ENCODE measurements at regions not wholly inside any gene's neighbourhood (a gene's known extent, or its start where the extent isn't known, plus 50 kb on each side); places are given as distances from the start of the nearest gene placed in this dataset.

DNA sequence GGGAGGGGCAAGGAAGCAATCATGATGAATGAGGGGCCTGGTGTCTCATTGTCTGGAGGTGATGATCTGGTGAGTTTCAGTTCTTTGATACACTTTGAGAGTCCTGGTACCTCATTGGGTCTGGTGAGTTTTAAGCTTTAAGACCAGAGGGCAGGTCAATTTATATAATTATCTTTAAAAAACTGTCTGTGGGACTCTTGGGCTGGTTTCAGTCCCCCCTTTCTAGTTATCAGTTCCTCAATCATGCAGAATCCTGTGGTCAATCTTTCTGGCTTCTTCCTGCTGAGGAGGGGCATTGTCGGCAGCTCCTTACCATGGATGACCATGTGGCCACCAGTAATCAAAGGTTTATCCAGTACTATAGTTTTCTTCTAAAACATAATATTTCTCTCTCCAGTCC, 789.1 kb downstream of the PCDH18 start:
- DNase-seq = no peak

- no peak for DNase-seq
Measured at GRCh38 chr4:136742333-136742732, 790.0 kb downstream of the PCDH18 start.

- DNase-seq = no peak
Measured at GRCh38 chr4:136741468-136741867, 790.8 kb downstream of the PCDH18 start.

DNA sequence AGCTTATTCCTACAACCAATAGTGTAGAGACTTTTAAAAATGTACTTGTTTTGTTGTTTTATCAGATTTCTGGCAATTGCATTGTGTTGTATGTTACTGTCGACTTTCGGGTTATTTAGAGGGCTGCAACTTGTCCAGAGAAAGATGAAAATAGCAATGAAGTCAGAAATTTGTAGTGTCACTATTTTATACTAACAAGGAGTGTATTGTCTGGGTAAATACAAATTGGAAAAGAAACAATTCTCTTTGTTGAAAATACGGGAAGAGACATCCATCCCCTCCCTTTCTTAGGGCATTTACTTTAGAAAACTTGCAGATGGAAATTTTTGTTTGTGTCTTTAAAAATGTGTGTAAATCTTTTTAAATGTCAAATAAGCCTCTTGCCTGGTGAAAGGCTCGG, 792.0 kb downstream of the PCDH18 start:
- DNase-seq = no peak

DNA sequence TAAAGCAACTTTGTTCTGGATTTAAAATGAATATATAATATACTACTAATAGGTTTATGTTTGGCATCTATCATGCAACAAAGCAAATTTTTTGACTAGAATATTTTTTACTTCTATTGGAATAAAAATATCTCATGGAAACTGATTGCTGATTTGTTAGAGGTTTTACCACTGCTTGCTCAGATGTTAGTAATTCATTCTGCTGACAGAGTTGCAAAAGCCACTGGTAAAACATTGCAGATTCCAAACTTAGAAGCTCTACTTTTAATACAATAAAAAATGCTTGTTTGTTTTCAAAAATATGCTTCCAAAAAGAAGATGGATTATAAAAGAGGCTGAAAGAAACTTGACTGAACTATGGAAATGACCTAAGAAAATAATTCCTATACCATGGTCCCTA, 795.2 kb downstream of the PCDH18 start:
- no peak for DNase-seq

DNA sequence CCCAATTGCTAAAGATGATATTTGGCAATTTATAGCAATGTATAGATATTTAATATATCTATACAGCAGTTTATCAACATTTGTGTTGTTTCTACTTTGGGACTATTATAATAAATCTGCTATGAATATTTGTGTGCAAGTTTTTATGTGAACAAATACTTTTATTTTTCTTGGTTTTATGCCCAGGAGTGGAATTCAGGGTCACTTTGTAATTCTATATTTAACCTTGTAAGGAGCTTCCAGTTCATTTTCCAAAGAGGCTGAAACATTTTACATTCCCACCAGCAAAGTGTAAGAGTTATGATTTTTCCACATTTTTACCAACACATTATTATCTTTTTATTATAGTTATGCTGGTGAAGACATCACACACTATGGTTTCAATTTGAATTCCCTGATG, 801.3 kb downstream of the PCDH18 start:
- no peak for DNase-seq

DNA sequence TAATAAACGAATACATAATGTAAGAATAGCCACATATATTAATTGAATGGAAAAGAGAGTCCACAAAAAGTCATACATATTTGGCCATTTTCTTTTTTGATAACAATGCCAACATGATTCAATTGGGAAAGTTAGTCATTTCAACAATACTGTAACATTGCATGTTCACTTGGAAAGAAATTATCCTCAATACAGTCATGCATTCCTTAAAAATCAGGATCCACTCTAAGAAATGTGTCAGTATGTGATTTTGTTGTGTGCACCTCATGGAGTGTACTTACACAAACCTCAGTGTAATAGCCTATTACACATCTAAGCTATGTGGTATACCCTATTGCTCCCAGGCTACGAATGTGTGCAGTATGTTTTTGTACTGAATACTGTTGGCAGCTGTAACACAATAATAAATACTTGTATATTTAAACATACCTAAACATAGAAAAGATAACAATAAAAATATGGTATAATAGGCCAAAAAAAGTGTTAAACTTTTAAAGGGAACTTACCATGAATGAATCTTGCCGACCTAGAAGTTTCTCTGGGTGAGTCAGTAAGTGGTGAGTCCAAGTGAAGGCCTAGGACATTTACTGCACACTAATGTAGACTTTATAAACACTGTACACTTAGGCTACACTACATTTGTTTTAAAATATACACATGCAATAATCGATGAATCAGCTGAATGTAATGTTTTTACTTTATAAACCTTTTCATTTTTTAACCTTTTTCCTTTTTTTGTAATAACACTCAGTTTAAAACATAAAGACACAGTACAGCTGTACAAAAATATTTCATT, 806.8 kb downstream of the PCDH18 start:
- DNase-seq = no peak

DNA sequence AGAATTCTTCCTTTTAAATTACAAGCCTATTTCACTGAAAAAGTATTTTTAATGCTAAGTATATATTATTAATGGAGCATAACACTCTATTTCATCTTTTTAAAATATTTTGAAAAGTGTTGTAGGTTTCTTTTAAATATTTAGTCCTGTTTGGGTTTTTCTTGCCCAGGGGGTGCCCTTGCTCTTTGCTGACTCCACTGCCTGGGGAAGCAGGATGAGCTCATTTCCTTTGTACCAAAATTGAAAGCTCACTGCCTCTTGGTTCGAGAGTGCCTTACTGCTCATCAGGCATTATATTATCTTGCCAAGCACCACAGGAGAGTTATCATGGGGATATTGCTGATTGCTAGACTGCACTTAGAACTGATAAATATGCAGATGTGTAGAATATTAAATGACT, 819.2 kb downstream of the PCDH18 start:
- DNase-seq = no peak

DNA sequence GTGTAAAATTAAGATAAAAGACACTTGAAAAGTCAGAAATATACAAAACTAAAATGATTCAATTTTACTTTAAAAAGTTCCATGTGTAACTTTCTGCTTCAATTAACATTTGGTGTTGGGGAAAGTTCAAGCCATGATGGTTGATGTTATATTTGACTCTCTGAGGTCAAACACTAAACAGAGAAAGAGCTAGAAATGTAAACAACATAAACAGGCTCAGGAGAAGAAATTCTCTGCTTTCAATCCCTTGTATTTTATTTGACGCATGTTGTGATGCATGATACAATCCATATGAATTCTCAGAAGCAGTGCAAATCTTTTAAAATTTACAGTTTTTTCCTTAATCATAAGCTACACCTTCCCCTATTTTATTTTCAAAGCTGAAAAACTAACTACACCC, 822.4 kb downstream of the PCDH18 start:
- no peak for DNase-seq

- DNase-seq = no peak
Measured at GRCh38 chr4:136706942-136707341, 825.4 kb downstream of the PCDH18 start.

DNA sequence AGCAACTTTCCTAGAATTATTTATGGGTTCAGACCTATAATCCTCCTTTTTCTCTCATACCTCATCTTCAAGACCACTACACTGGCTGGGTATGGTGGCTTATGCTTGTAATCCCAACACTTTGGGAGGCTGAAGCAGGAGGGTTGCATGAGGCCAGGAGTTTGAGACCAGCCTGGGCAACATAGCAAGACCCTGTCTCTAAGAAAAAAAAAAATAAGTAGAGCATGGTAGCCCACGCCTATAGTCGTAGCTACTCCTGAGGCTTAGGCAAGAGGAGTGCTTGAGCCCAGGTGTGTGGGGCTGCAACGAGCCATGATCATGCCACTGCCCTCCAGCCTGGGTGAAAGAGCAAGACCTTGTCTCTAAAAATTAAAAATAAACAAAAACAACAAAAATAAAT, 832.4 kb downstream of the PCDH18 start:
- no peak for DNase-seq

DNA sequence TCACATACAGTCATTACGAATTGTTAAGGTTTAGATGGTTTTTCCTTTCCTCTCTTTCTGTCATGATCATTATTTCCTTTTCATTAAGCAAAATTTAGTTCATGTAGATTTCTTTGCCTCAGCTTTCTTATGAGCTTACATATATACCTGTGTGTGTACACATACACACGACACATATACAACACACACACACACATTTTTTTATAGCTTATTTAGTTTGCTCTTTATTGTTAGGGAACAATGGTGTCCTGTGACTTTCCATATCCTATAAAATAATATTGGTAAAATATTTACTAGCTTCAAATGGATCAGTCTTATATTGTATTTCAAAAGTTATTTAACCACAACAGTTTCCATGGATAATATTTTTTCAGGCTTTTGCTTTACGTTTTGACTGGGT, 840.7 kb downstream of the PCDH18 start:
- no peak for DNase-seq

GRCh38 chr4:136690360-136690759, 841.9 kb downstream of the PCDH18 start:
- no peak for DNase-seq

DNA sequence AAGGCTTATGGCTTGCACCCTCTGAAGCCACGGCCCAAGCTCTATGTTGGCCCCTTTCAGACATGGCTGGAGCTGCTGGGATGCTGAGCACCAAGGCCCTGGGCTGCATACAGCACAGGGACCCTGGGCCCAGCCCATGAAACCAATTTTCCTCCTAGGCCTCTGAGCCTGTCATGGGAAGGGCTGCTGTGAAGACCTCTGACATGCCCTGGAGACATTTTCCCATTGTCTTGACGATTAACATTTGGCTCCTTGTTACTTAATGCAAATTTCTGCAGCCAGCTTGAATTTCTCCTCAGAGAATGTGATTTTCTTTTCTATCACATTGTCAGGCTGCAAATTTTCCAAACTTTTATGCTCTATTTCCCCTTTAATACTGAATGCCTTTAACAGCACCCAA, 844.7 kb downstream of the PCDH18 start:
- no peak for DNase-seq

- DNase-seq = peak; percentile 0
Measured at GRCh38 chr4:136687118-136687517, 845.2 kb downstream of the PCDH18 start.

DNA sequence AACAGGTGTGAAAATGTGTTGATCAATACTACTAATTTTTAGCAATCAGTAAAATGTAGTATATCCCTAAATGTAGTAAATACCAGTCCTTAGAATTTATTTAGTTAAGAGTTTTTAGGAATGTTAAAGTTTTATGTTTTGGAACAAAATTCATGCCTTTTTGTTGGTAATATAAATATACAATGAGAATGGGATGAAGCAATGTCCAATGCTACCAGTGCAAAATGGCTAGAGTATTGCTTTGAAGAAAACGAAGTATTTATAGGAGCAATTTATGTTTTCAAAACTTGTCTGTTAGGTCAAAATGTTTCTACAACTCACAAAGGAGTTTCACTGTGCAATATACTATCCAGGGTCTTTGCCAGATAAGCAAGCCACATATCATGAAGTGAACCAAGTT, 851.5 kb downstream of the PCDH18 start:
- DNase-seq = no peak

DNA sequence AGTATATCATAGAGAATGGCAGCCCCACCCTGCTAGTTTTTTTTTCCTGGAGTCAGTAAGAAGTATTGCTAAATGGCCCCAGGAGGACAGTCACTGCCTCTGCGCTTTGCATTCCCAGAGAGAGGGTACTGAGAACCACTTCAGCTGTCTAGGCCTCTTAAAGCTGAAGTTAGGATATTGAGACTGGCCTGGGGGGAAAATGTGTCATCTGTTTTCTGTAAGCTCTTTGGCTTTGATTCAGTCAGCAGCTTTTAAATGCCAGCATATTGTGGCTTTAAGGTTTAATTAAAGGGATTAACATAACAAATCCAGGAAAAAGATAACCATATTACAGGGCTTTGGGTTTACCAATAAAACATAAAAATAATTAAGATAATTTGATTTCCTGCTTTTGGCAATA, 852.0 kb downstream of the PCDH18 start:
- no peak for DNase-seq

DNA sequence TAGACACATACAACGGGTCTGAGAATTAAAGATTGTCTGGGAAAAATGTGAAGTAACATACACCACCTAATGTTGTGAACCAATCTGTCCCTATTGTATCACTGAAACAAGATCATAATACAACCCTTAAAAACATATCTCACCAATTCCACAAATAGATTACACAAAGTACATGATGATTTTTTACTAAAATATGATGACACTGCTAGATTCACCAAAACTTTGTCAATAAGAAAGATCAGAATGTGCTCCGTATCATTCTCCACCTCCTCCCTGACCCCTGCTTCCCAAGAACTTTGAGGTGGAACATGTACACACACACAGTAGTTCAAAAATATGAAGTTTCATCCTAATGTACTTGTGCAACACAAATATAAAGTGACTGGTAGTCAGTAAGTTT, 862.0 kb downstream of the PCDH18 start:
- DNase-seq = no peak

DNA sequence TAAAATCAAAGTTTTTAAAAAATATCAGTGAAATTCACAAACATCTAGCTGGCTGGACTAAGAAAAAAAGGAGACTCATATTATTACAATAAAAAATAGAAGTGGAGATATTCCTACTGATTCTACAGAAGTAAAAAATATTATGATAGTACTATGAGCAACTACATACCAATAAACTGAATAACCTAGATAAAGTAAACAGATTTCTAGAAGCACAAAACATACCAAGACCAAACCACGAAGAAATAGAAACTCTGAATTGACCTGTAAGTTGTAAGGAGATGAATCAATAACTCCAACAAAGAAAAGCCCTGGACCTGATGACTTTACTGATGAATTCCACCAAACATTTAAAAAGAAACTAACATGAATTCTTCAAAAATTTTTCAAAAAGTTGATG, 867.3 kb downstream of the PCDH18 start:
- no peak for DNase-seq

DNA sequence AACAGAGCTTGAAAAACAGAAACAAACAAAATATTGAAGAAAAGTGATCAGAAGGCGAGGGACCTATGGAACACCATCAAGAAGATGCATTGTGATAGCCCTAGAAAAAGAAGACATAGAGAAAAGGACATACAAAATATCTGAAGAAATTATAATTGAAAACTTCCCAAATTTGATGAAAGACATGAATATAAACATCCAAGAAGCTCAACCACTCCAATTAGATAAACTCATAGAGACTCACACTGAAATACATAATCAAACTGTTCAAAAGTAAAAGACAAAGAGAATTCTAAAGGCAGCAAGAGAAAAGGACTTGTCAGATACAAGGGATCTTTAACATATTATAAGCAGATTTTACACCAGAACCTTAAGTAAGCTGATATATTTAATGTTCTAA, 869.8 kb downstream of the PCDH18 start:
- DNase-seq = no peak

DNA sequence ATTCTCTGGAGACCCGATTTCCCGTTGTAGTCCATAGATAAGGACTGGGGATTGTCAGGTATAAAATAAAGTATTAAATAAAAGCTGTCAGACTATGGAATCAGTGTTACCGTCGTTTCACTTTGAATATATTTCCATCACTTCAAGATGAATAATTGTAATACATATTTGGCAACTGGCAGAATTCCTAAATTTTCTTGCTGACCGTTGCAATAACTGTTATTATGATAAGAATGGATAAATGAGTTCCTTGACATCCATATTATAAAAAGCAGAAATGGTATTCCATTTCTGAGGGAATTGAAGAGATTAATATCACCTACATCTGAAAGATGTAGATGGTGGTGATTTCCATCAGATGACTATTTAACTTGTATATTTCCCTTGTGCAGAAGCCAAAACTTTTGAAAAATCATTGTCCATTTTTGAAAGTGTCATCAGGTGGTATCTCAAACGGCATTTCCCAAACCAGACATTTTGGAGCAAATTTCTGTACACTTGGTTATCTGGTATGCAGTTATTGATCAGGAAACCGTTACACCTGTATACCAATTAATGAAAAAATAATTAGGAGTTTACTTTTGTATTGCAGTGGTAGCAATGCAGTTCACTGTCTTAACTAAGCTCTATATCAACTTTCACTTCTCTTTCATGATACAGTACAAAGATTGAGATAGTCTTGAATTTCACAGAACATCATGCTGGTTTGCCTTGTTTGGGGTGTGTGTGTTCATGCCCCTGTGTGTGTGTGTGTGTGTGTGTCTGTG, 878.5 kb downstream of the PCDH18 start:
- DNase-seq = no peak

- DNase-seq = no peak
Measured at GRCh38 chr4:136651932-136652331, 880.4 kb downstream of the PCDH18 start.

GRCh38 chr4:136651278-136651667, 881.0 kb downstream of the PCDH18 start:
- no peak for DNase-seq

DNA sequence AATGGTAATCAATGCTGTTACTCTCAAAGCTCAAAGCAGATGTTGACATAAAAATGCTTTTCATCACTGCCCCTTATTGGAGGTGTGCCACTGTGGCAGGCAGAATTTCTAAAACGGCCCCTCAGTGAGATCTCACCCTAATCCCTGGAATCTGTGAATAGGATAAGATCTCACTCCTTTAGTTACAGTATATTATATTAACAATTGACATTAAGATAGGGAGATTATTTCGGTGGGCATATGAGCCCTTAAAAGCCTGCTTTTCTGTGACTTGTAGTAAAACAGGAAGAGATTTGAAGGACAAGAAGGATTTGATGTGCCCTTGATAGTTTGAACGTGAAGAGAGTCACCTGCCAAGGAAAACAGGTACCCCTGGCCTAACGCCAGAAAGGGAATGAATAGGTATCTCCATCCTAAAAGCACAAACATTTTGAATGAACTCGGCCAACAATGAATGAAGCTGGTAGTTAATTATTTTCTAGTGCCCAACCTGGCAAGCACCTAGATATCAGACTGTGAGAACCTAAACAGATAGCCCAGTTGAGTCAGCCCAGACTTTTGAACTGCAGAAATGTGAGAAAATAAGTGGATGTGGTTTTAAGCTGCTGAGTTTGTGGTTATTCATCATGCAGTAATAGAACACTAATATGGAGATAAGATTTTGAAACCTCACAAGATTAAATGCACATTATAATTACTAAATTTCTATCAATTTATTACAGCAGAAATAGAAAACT, 881.6 kb downstream of the PCDH18 start:
- peak; percentile 36 for DNase-seq

Data from NCI-H146 (cell line).